ENCODE measurements at regions not wholly inside any gene's neighbourhood (a gene's known extent, or its start where the extent isn't known, plus 50 kb on each side); places are given as distances from the start of the nearest gene placed in this dataset.

DNA sequence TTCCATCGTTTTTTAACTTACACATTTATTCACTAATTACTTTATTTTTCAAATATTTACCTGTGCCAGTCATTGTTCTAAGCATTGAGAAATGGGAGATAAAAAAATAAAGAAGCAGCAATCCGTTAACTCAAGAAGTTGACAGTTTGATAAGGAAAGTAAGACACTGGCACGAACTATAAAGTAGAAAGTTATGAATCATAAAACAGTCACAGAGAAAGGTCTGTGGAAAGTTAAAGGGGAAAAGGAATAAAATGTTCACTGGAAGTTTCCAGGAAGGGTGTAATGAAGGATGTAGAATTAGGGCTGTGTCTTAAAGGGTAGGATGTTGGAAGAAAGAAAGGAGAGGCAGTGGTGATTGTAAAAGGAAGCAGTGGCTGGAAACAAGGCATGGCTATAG lies 118.9 kb downstream of the RDH14 start:
- TF ChIP-seq TAF1 (IDR thresholded peaks at IDR 0.05; ENCODE audit: borderline replicate concordance, low read depth, low read length): no peak
- TF ChIP-seq POLR2A (IDR thresholded peaks at IDR 0.05; ENCODE audit: low read depth, low read length): no peak
